Left lung (tissue), 4 donors: ENCODE measurements at regions not wholly inside any gene's neighbourhood (a gene's known extent, or its start where the extent isn't known, plus 50 kb on each side); places are given as distances from the start of the nearest gene placed in this dataset.

ENCODE experiments used
- ATAC-seq: fragments of 200-7000 bp; cut with Tn5 transposase; one replicate; pipeline ENCODE4 v1.9.1; 2020; ENCODE audit warnings: moderate library complexity
- DNase-seq, 4 donors: peaks; one replicate each; pipeline ENCODE4 v3.0.0-alpha.2; 2013 to 2020
- H3K27ac ChIP-seq, 2 donors: fragments of 200-600 bp; sonication (generic) in 1 of 2; one replicate each; pipeline versions ENCODE4 v1.5.0 to v1.8.0; 2020 to 2021
- H3K27me3 ChIP-seq, 2 donors: fragments of 200-600 bp; sonication (generic) in 1 of 2; one replicate each; pipeline versions ENCODE4 v1.5.0 to v1.8.0; 2020 to 2021
- H3K36me3 ChIP-seq, 2 donors: fragments of 200-600 bp; sonication (generic) in 1 of 2; one replicate each; pipeline versions ENCODE4 v1.5.0 to v1.8.0; 2020 to 2021
- H3K4me1 ChIP-seq, 2 donors: fragments of 200-600 bp; one replicate each; pipeline ENCODE4 v1.8.0; 2021
- H3K4me3 ChIP-seq, 2 donors: fragments of 200-600 bp; sonication (generic) in 1 of 2; one replicate each; pipeline versions ENCODE4 v1.5.0 to v1.8.0; 2020 to 2021; ENCODE audit warnings: mild to moderate bottlenecking in 1 of 2
- H3K9me3 ChIP-seq, 2 donors: fragments of 200-600 bp; sonication (generic) in 1 of 2; one replicate each; pipeline versions ENCODE4 v1.5.0 to v1.8.0; 2020 to 2021
- intact Hi-C, 2 donors: fragments of 100-400 bp; cut with DNase I; formaldehyde crosslinking; loops; one replicate each; pipeline versions ENCODE4 v1.11.2 to v1.14.2; 2022
- TF ChIP-seq, protein P1 (sequence below), 2 donors: fragments of 200-600 bp; sonication (generic) in 1 of 2; IDR thresholded peaks; one replicate each; pipeline versions ENCODE4 v1.5.0 to v1.8.0; 2021; ENCODE audit warnings: antibody characterized with exemption in 2 of 2
- donor health status: DM: no; HTN: yes; CAD: no.
- donor health status: DM: no; HTN: no; CAD: no.

DNA sequence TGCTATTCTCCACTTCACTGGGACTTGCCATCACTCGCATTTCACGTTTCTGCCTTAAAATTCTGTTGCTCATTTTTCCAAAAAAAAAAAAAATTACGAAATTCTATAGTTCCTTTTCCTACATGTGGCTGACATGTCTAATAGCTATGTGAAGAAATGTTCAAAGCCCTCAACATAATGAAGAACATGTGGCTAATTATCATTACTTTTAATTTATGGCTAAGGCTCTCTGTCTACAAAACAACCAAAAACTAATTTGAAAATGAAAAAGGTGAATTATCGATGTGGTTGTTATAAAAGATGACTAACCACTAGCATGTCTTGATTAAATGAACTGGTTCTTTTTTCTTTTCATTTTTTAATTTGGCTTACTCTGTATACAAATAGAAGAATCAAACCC lies 940.0 kb downstream of the EFNB2 start:
- Histone ChIP-seq H3K4me3 (no peak overlapping the region), H3K9me3 (no peaks in the 10 kb centered on the region), H3K27me3 (no peaks in the 10 kb centered on the region), H3K36me3 (no peaks in the 10 kb centered on the region), H3K27ac (no peak overlapping the region), H3K4me1 (no peaks in the 10 kb centered on the region)
- ATAC-seq (no peak), DNase-seq (no peak)
- TF ChIP-seq, protein P1, sequence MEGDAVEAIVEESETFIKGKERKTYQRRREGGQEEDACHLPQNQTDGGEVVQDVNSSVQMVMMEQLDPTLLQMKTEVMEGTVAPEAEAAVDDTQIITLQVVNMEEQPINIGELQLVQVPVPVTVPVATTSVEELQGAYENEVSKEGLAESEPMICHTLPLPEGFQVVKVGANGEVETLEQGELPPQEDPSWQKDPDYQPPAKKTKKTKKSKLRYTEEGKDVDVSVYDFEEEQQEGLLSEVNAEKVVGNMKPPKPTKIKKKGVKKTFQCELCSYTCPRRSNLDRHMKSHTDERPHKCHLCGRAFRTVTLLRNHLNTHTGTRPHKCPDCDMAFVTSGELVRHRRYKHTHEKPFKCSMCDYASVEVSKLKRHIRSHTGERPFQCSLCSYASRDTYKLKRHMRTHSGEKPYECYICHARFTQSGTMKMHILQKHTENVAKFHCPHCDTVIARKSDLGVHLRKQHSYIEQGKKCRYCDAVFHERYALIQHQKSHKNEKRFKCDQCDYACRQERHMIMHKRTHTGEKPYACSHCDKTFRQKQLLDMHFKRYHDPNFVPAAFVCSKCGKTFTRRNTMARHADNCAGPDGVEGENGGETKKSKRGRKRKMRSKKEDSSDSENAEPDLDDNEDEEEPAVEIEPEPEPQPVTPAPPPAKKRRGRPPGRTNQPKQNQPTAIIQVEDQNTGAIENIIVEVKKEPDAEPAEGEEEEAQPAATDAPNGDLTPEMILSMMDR (IDR thresholded peaks at IDR 0.05) = no peak
- intact Hi-C loops = no loop called here

DNA sequence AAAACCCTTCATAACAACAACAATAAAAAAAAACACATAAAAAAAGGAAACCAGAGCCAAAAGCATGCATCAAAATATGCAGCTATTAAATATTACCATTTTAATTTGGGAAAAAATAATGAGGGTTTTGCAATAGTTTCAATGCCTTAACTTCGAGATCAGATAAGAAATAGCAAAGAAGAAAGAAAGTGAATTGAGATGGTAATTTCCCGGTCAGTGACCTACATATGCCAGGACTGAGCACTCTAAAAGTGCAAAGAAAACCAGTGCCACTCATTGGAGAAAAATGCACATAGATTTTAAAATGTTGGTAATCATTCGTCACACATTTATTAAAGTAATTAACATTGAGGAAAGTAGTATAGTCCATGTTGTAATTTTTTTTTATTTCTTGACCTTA lies 944.2 kb downstream of the EFNB2 start:
- no peaks in the 10 kb centered on the region for H3K36me3 ChIP-seq
- no peak overlapping the region for H3K27ac ChIP-seq
- DNase-seq (no peak), ATAC-seq (no peak)
- no peak overlapping the region for H3K4me3 ChIP-seq
- H3K4me1 ChIP-seq = no peaks in the 10 kb centered on the region
- no peaks in the 10 kb centered on the region for H3K27me3 ChIP-seq
- intact Hi-C loops = no loop called here
- no peaks in the 10 kb centered on the region for H3K9me3 ChIP-seq
- TF ChIP-seq, protein P1 (IDR thresholded peaks at IDR 0.05) = no peak

DNA sequence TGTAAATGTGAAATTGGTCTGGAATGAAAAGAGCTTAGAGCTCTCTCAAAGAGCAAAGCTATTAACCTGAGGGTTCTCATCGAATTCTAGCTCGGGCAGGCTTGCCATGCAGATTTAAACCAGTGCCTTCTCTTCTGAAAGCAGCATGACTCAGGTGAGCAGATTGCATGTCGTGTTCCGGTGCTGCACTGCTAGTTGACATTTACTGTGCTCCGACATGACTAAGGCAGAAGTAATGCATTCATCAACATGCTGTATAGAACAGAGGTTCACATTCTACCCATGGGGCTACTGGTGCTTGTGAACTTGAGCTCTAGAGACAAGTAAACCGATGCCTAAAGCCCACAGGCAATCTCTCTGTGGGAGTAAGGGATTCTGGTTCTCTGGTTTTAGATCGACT lies 947.7 kb downstream of the EFNB2 start:
- Histone ChIP-seq H3K36me3 (no peaks in the 10 kb centered on the region), H3K27me3 (no peaks in the 10 kb centered on the region), H3K27ac (no peak overlapping the region), H3K4me1 (no peaks in the 10 kb centered on the region), H3K9me3 (peaks cover 0 to 8% of the 10 kb centered on the region in 2 donors), H3K4me3 (no peak overlapping the region)
- no peak for DNase-seq
- ATAC-seq = no peak
- TF ChIP-seq, protein P1 (IDR thresholded peaks at IDR 0.05) = no peak
- intact Hi-C loops = no loop called here

DNA sequence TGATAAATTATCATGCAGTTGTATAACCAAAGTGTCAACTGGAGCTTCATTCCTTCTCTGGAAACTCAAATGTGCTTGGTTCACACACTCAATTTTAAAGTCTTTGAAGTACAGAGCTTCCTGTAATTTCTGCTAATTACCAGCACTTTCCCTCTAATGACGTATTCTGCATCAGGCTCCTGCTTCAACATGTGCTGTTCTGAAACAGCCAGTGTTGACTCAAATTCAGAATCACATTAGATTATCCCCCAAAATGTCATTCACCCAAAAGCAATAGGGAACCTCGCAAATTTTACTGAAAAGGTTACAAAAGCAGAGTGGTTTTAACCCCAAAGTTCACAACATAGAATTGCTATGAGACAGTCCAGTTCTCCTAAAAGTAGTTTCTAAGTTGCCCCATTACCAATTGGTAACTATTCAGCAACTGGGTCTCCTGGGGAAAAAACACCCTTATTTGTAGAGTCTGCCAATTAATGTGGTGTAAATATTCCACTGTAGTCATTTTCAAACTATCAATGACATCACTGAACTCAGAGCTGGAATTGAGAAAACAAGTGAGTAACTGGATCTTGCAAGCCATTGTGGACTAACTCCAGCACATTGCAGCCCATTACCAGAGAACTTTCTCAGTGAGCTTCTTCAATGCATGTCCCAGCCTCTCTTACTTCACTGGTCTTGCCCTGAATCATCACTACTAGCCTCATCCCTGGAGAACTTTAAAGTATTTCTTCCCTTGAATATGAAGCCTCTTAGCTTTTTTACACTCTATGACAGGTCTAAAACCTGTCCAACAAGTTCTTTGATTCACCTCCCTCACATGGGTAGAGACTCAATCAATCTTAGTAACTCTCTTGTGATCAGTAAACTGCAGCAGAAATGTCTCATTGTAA lies 955.4 kb downstream of the EFNB2 start:
- Histone ChIP-seq H3K27me3 (no peaks in the 10 kb centered on the region), H3K36me3 (no peaks in the 10 kb centered on the region), H3K4me3 (no peak overlapping the region), H3K9me3 (peaks cover 0 to 26% of the 10 kb centered on the region in 2 donors), H3K27ac (no peak overlapping the region), H3K4me1 (no peaks in the 10 kb centered on the region)
- intact Hi-C loops = no loop called here
- TF ChIP-seq, protein P1 (IDR thresholded peaks at IDR 0.05) = no peak
- no peak for ATAC-seq
- DNase-seq = no peak

DNA sequence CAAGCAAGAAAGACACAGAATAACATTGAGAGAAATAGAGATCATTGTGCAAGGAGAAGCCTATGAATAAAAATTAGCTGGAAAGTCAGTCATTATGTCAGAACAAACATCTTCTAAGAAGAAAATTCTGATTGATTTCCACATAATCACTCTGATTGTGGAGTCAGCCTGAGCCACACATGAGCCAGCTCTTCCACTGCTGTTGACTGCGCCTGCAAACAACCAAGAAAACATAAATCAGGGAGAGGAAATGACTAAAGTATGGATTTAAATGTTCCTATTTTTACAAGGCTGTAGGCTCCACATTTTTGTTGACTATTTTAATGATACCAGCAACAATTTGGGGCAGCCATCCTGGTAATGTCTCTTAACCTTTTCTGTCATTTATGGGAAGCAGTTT lies 962.3 kb downstream of the EFNB2 start:
- no peak overlapping the region for H3K4me3 ChIP-seq
- H3K36me3 ChIP-seq = no peaks in the 10 kb centered on the region
- no peaks in the 10 kb centered on the region for H3K4me1 ChIP-seq
- H3K27me3 ChIP-seq = no peaks in the 10 kb centered on the region
- H3K9me3 ChIP-seq = peaks cover 0 to 13% of the 10 kb centered on the region in 2 donors
- no peak for ATAC-seq
- TF ChIP-seq, protein P1 (IDR thresholded peaks at IDR 0.05) = no peak
- intact Hi-C loops = no loop called here
- DNase-seq = no peak
- H3K27ac ChIP-seq = no peak overlapping the region
